ENCODE measurements at regions not wholly inside any gene's neighbourhood (a gene's known extent, or its start where the extent isn't known, plus 50 kb on each side); places are given as distances from the start of the nearest gene placed in this dataset.
A peak's percentile ranks its signal among the peaks of the same experiment; 100 is the strongest.

- no peak for DNase-seq
- no peak for ATAC-seq
- intact Hi-C loops (cut with DNase I): no loop called here
Measured at GRCh38 chr15:29440541-29440940, 170.9 kb upstream of the NSMCE3 start.

GRCh38 chr15:29438703-29439055 lies 169.1 kb upstream of the NSMCE3 start:
- intact Hi-C loops (cut with DNase I): no loop called here
- ATAC-seq: no peak
- DNase-seq: no peak

- ATAC-seq (no peak), DNase-seq (no peak)
- intact Hi-C loops (cut with DNase I): no loop called here
Measured at GRCh38 chr15:29437888-29438702, 168.5 kb upstream of the NSMCE3 start.

GRCh38 chr15:29435811-29436210 lies 166.2 kb upstream of the NSMCE3 start:
- intact Hi-C loops (cut with DNase I): no loop called here
- no peak for DNase-seq
- peak in 1 of 2 donors; percentile 72 for ATAC-seq

- intact Hi-C loops (cut with DNase I): no loop called here
- no peak for ATAC-seq
Measured at GRCh38 chr15:29434280-29434679, 164.7 kb upstream of the NSMCE3 start.

GRCh38 chr15:29433507-29434248 lies 164.1 kb upstream of the NSMCE3 start:
- ATAC-seq (no peak), DNase-seq (no peak)
- intact Hi-C loops (cut with DNase I): no loop called here

More at GRCh38 chr15:29434280-29434679, 164.7 kb upstream of the NSMCE3 start:
- no peak for DNase-seq

GRCh38 chr15:29433050-29433318 lies 163.4 kb upstream of the NSMCE3 start:
- intact Hi-C loops (cut with DNase I): no loop called here
- DNase-seq (no peak), ATAC-seq (no peak)

GRCh38 chr15:29432191-29433049 lies 162.8 kb upstream of the NSMCE3 start:
- no peak for ATAC-seq

GRCh38 chr15:29430831-29431230 lies 161.2 kb upstream of the NSMCE3 start:
- no peak for ATAC-seq
- intact Hi-C loops (cut with DNase I): no loop called here
- no peak for DNase-seq

More at GRCh38 chr15:29432191-29433049, 162.8 kb upstream of the NSMCE3 start:
- intact Hi-C loops (cut with DNase I): no loop called here
- DNase-seq: no peak

GRCh38 chr15:29430124-29430523 lies 160.5 kb upstream of the NSMCE3 start:
- intact Hi-C loops (cut with DNase I): no loop called here
- DNase-seq (no peak), ATAC-seq (no peak)

GRCh38 chr15:29429584-29429983 lies 160.0 kb upstream of the NSMCE3 start:
- ATAC-seq (no peak), DNase-seq (no peak)
- intact Hi-C loops (cut with DNase I): no loop called here

GRCh38 chr15:29428925-29429573 lies 159.4 kb upstream of the NSMCE3 start:
- intact Hi-C loops (cut with DNase I): no loop called here
- DNase-seq: no peak
- no peak for ATAC-seq

GRCh38 chr15:29425864-29426263 lies 156.2 kb upstream of the NSMCE3 start:
- ATAC-seq: no peak
- intact Hi-C loops (cut with DNase I): no loop called here
- DNase-seq: no peak

- no peak for DNase-seq
- intact Hi-C loops (cut with DNase I): no loop called here
- no peak for ATAC-seq
Measured at GRCh38 chr15:29424118-29424517, 154.5 kb upstream of the NSMCE3 start.

GRCh38 chr15:29422606-29423005 lies 153.0 kb upstream of the NSMCE3 start:
- DNase-seq (no peak), ATAC-seq (no peak)
- intact Hi-C loops (cut with DNase I): no loop called here

- no peak for DNase-seq
- no peak for ATAC-seq
- intact Hi-C loops (cut with DNase I): no loop called here
Measured at GRCh38 chr15:29420188-29420587, 150.6 kb upstream of the NSMCE3 start.

- intact Hi-C loops (cut with DNase I): no loop called here
- no peak for ATAC-seq
Measured at GRCh38 chr15:29418931-29419330, 149.3 kb upstream of the NSMCE3 start.

GRCh38 chr15:29418178-29418577 lies 148.6 kb upstream of the NSMCE3 start:
- DNase-seq: no peak
- intact Hi-C loops (cut with DNase I): no loop called here
- ATAC-seq: no peak

More at GRCh38 chr15:29418931-29419330, 149.3 kb upstream of the NSMCE3 start:
- DNase-seq: no peak

- DNase-seq: no peak
- intact Hi-C loops (cut with DNase I): no loop called here
- ATAC-seq: no peak
Measured at GRCh38 chr15:29411299-29411698, 141.7 kb upstream of the NSMCE3 start.

- intact Hi-C loops (cut with DNase I): no loop called here
Measured at GRCh38 chr15:29410338-29410737, 140.7 kb upstream of the NSMCE3 start.

More at GRCh38 chr15:29410338-29410737, 140.7 kb upstream of the NSMCE3 start:
- DNase-seq: no peak
- ATAC-seq: no peak

Measured in left cardiac atrium (tissue), 4 donors.